Amygdala (tissue), 56 donors: ENCODE measurements at regions not wholly inside any gene's neighbourhood (a gene's known extent, or its start where the extent isn't known, plus 50 kb on each side); places are given as distances from the start of the nearest gene placed in this dataset.
"Not testable (repeated sequence)": the region's sequence is repeated elsewhere in the genome, so short reads cannot be mapped to it uniquely, and the experiment has no call there.

Experiments used
- DNase-seq, 56 donors: peaks; one replicate each; lab custom pipeline; 2025; lab: John Stamatoyannopoulos, UW

DNA sequence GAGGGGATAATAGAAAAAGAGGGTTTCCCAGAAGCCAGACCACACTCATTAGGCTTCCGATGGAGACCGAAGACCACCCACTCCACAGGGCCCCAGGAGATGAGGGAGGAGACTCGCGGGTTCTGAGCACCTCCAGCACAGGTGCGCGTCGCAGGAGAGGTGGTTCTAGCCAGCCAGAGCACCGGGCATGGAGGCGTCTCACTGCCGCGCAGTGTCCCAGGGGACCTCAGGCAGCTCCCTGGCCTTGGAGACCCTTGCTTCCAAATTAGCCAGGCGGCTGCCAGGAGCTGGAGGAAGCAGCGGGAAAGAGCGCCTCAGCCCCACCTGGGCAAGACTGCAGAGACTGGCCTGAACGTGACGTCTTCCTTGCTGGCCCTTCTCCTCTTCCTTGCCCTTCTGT lies 115.4 kb upstream of the FBXL7 start:
- no peak for DNase-seq

DNA sequence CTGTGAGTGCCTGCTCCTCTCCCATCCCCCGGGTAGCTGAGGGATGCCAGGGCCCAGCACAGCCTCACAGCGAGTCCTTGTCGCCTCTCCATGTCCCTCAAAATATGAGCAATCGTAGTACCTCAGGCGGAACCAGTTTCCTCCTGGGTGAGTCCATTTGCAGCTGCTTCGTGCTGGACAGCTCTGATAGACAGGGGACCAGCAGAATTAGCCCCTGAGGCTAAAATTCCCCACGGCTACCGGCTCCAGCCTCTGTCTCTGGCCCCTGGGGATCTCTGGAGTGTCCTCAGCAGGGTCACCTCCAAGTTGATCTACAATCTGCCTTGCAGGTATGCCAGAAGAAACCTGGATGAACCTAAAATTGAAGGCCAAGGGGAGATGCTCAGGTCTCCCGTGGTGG lies 115.8 kb upstream of the FBXL7 start:
- DNase-seq: no peak

DNA sequence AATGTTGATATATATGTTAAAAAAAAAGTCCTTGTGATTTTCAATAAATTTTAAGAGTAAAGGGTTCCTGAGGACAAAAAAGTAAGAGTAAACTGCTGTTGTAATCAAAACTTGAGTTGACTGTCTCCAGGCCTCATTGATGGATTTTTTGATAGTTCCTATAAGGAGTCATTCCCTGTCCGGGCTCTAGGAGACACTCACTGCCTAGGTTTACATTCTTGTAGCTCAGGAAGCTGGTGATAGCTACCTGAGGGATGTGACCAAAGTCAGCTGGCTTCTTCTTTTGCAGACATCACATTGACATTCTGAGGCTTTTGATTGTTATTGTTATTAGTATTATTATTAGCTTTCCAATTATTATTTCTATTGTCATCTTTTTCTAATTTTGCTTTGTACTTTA lies 116.5 kb upstream of the FBXL7 start:
- DNase-seq: no peak

DNA sequence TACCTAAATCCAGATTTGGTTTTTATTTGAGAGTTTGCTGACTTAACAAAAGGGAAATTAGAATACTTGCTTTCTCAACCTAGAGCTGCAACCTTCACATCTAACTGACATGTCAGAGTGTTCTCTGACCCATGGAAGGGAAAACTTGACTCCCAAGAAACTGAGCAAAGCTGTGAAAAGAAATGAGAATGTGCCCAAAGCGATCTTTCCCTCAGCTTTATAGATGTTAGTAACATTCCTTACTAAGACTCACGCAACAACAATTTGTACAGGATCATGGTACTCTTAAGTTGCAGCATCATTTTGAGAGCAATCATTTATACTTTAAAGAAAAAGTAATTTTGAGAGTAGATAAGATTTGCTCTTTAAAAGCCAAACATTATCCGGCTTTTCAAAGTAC lies 117.0 kb upstream of the FBXL7 start:
- no peak for DNase-seq

DNA sequence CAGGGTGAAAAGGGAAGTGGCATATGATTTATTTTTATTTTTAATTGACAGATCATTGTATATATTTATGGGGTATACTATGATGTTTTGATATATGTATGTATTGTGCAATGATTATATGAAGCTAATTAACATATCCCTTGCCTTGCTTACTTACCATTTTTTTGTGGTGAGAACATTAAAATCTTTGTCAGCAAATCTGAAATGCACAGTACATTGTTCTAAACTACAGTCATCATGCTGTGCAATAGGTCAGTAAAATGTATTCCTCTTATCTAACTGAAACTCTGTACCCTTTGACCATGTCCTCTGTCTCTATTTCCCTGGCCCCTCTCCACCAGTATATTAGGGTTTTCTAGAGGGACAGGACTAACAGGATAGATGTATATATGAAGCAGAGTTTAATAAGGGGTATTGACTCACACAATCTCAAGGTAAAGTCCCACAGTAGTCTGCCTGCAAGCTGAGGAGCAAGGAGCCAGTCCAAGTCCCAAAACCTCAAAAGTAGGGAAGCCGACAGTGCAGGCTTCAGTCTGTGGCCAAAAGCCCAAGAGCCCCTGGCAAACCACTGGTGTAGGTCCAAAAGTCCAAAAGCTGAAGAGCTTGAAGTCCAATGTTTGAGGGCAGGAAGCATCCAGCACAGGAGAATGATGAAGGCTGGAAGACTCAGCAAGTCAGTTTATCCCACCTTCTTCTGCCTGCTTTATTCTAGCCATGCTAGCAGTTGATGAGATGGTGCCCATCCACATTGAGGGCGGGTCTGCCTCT lies 122.2 kb upstream of the FBXL7 start:
- DNase-seq: no peak

DNA sequence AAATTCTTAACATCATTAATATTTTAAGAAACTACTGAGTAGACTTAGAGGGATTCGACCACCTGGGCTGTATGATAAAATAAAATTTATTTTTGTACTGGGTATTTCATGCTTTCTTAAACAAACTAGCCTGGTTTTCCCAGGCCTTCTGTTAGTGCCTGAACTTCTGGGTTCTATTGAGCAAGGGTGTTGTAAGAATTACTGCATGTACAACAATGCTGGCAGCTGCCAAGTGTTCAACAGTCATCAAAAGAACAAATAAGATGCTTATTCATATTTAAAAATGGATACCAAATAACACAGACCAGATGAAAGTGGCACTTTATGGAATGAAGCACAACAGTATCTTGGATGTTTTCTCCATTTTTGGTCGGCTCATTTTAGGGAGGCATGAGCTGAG lies 123.2 kb upstream of the FBXL7 start:
- DNase-seq: no peak

DNA sequence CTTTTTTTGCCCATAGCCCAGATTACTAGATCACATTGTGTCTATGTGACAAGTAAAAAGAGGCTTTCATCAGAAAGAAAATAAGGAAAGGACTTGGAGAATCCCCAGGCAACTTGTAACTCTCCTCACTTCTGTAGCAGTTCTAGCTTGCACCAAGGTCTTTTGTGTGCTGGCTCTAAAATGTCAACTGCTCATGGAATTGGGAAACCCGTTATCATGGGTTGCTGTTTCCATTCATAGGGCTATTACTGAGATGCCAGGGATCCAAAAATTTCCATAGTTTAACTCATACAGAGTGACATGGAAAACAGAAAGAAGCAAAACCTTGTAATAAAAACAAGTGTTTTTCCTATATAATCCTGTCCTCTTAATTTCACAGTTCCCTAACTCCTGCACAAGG lies 123.9 kb upstream of the FBXL7 start:
- no peak for DNase-seq

DNA sequence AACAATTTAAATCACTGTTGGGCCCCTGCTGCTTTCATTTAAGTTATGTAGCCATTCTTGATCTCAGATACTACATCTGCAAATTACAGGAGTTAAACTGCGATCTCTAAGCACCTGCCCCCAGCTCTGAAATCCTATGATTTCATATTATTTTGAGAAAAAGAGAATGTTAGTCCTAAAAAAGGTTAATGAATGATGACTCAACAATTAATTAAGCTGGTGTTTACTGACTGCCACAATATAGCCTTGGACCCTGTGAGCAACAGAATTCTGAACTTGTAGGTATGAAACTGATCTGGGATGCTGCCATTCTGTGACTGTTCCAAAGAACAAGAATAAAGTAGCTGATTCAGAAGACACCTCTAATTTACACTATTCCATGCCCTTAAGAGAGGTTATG lies 124.4 kb upstream of the FBXL7 start:
- no peak for DNase-seq

DNA sequence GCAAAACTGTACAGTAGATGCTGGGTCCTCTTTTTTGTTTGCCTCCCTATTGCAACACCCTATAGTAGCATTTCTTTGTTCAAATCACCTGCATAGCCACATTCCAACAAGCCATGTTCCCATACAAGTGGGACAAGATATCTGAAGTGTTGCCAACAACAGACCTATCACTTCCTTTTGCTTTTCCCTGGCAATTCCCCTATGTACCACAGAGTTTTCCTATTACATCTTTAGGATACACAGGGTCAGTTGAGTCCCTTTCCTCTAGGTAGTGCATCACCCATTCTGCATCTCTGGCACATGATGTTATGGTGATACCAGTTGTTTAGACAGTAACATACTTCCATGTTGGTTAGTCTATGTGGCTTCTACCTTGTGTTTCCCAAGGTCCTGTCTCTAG lies 125.1 kb upstream of the FBXL7 start:
- DNase-seq: no peak

DNA sequence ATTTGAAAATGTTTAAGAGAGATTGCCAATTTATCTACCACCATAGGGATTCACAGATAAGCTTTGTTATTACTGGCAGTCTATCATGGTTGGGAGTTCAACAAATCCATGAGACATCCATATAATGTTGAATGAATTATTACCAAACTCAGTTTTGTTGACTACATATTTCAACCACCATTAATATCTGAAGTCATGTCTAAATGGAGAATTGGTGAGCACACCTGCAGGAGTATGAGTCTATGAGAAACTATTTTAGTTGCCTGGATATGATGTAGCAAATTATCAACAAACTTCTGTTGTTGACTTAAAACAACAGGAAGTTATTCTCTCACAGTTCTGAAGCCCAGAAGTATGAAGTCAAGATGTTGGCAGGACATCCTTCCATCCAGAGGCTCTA lies 126.8 kb upstream of the FBXL7 start:
- DNase-seq: no peak

DNA sequence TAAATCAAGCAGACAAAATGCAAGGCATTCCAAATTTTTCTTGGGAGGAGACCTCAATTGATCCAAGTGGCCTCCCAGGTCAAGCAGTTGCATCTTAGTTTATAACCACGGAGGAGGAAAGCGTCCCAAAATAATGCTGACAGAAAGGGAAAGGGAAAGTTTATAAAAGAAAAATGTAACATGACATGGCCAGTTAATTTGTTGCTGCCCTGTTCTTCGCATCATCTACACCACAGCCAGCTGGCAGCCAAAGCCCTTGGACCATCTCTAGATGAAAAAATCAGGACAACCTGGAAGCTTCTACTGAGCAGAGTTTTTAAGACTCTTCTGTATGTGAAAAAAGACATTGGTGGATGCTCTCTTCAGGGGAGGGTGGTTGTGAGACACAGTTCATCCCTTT lies 128.8 kb upstream of the FBXL7 start:
- no peak for DNase-seq

DNA sequence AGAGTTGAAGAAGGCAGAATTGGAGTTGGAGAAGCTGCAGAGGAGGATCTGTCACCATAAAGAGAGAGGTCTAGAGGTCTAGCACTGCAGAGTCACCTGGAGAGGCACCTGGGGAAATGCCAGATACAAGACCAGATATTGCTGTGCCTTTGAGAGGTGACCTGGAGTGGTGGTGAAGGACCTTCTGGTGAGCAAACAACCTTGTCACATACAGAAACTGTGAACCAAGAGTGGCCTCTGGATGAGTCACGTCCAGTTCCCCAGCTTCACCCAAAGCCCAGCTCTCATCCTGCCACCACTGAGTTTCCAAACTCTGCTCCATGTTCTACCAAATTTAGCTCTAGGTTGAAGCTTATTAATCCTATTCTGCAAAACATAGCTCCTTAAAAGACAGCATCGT lies 131.1 kb upstream of the FBXL7 start:
- no peak for DNase-seq

DNA sequence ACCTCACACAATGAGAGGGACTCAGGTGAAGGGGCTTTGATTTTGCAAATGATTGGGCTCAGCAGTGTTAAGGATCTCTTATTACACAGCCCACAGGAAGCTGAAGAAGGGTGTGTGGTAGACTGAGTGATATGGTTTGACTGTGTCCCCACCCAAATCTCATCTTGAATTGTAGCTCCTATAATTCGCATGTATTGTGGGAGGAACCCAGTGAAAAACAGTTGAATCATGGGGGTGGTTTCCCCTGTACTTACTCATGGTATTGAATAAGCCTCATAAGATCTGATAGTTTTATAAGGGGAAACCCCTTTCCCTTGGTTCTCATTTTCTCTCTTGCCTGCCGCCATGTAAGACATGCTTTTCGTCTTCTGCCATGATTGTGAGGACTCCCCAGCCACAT lies 132.5 kb upstream of the FBXL7 start:
- DNase-seq: no peak

DNA sequence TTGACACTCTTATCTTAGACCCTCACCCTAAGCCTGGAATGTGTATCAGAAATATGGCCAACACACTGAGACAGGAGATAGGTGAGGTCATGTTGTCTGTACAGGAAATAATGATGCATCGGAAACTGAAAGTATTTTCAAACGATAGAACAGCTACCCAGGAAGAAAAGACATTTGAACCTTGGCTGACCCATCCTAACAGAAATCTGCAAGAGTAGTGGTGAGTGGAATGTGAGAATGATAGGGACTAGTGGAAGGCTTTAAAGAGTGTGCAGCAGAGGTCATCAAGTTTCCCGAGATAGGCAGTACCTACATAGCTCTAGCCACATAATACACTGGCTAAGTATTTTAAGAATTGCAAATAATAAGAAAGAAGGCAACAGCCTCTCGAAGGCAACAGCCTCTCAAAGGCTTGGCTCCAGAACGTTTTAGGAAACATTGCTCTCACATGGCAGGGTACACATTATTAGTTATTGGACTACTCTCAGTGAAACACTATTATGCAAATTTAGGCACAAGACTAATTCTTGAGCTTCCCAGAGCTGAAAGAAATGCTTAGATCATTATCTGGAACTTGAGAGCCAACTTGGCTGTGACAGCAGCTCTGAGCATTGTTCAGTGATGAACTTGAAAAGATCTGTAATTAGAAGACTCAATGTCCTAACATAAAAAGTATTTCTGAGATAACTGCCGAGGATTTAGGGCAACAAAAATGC lies 133.1 kb upstream of the FBXL7 start:
- DNase-seq: peak in 2 of 56 donors; percentile 3 to 34

DNA sequence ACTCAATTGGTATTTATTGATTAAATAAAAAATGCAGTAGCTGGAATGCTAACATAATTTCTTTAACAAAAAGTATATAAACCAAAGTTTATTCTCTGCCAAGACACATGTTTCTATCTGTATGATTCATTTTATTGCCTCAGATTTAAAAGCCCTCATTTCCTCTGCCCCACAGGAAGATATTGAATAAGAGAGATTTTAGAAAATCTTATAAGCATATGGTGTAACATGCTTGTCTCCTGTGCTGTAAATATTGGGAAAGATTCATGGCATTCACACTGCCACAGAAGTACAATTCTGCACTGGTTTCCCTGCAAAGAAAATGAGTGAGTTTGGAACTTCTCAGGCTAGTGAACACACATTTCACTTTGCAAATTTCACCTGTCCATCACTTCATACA lies 134.9 kb upstream of the FBXL7 start:
- DNase-seq: no peak

DNA sequence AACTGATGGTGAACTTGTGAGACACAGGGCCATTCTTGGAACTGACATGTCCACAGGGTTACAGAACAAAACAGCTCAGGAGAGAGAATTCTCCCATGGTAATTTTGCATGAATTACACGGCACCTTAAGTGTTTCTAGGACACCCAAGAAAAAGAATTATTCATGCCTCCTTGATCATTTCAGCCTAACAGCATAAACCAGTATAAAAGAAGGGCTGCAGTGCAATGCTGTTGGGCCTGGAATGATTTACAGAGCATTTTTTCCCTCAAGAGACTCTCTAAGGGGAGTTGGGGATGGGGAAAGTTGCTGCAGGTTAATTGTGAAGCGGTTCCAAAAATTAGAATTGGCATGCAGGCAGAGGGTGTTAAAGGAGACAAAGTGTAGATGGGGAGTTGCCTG lies 136.4 kb upstream of the FBXL7 start:
- peak in 4 of 56 donors; percentile 5 to 45 (median 18) for DNase-seq

DNA sequence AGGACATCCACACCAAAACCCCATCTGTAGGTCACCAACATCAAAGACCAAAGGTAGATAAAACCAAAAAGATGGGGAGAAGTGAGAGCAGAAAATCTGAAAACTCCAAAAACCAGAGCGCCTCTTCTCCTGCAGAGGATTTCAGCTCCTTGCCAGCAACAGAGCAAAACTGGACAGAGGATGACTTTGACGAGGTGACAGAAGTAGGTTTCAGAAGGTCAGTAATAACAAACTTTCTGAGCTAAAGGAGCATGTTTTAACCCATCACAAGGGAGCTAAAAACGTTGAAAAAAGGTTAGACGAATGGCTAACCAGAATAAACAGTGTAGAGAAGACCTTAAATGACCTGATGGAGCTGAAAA lies 142.9 kb upstream of the FBXL7 start:
- DNase-seq: not testable (repeated sequence)

DNA sequence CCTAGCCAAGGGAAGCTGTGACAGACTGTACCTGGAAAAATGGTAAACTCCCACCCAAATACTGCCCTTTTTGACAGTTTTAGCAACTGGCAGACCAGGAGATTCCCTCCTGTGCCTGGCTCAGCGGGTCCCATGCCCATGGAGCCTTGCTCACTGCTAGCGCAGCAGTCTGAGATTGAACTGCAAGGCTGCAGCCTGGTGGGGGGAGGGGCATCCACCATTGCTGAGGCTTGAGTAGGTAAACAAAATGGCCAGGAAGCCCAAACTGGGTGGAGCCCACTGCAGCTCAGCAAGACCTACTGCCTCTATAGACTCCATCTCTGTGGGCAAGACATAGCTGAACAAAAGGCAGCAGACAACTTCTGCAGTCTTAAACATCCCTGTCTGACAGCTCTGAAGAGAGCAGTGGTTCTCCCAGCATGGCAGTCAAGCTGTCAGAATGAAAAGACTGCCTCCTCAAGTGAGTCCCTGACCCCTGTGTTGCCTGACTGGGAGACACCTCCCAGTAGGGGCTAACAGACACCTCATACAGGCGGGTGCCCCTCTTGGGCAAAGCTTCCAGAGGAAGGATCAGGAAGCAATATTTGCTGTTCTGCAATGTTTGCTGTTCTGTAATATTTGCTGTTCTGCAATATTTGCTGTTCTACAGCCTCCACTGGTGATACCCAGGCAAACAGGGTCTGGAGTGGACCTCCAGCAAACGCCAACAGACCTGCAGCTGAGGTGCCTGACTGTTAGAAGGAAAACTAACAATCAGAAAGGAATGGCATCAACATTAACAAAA lies 143.5 kb upstream of the FBXL7 start:
- not testable (repeated sequence) for DNase-seq

DNA sequence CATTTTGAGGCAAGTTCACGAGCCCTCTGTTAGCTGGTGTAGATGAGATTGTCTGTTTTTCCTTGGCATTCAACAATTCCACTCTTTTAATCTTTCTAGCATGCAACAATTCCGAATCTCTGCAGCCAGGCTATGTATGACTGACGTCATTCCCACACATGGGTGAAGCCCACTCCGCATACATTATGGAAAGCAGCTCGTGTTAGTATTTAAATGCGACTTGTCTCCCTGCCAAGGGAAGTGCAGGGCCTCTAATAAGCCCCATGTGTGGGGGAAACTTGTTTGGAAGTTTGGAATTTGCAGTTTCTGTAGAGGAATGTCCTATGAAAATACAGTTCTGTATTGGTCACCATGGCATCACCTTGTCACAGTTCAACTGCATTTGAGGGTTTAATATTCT lies 146.0 kb upstream of the FBXL7 start:
- DNase-seq: no peak

DNA sequence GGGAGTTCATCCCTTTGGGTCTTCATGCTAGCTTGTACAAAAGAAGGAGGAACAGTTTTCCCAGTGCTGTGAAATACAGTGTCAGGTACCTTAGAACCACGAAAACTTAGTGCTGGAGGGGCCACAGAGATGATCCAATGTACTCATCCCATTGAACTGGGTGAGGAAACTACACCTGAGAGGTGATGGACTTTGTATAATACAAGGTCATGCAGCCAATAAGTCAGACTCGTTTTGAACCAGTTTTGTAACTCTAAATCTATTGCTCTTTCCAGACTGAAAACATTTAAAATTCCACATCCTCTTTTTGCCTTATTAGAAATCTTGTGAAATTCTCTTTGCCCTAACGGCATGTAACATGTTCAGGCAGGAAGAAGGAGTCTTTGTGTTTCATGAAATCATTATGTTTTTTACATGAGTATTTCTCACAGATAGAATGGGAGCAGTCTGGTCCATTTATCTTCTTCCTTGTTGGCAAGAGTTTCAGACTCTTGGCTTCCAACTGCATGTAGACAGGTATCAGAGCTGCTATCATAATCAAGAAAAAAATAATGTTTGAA lies 146.8 kb upstream of the FBXL7 start:
- DNase-seq: no peak

DNA sequence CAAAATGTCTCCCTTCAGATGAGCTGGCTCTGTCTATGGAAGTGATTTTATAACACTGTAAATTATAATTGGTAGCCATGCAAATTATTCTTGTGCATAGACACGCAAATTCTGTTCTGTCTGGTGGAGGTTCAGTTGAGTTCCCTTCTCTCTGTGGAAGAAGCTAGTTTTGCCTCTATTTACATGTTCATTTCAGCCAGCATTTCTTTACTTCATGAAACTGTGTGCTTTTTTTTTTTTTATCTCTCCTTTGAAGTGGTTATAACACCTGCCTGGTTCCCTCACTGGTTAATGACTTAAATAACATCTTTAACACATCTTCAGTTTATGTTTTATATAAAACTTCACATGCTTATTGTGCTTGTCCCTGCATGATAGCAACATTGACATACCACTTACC lies 149.4 kb upstream of the FBXL7 start:
- DNase-seq: no peak
